ENCODE measurements at regions not wholly inside any gene's neighbourhood (a gene's known extent, or its start where the extent isn't known, plus 50 kb on each side); places are given as distances from the start of the nearest gene placed in this dataset.

GRCh38 chr1:72845381-72845780 is 563.0 kb upstream of the NEGR1 start:
- peak; percentile 17 for TF ChIP-seq CTCF (IDR thresholded peaks at IDR 0.05; ENCODE audit: borderline replicate concordance, extremely low read depth, low read length, poor library complexity, severe bottlenecking)
- no peak for TF ChIP-seq EZH2 (IDR thresholded peaks at IDR 0.05; ENCODE audit: borderline replicate concordance, low read depth, low read length, severe bottlenecking)
